ENCODE measurements at regions not wholly inside any gene's neighbourhood (a gene's known extent, or its start where the extent isn't known, plus 50 kb on each side); places are given as distances from the start of the nearest gene placed in this dataset.
A peak's percentile ranks its signal among the peaks of the same experiment; 100 is the strongest.

- H3K4me3 ChIP-seq, result no peak overlapping the region
- no peak overlapping the region for H3K27ac ChIP-seq
These were observed 156.3 kb downstream of the GASK1B start for GRCh38 chr4:158016511-158016910.

- Histone ChIP-seq H3K27ac (no peak overlapping the region), H3K4me3 (no peak overlapping the region)
These were observed 157.6 kb downstream of the GASK1B start for GRCh38 chr4:158015241-158015640.

GRCh38 chr4:158013858-158014257 is 159.0 kb downstream of the GASK1B start:
- no peak overlapping the region for H3K4me3 ChIP-seq
- no peak overlapping the region for H3K27ac ChIP-seq

GRCh38 chr4:158010361-158010760 is 162.5 kb downstream of the GASK1B start:
- no peak overlapping the region for H3K4me3 ChIP-seq
- no peak overlapping the region for H3K27ac ChIP-seq

GRCh38 chr4:158008551-158009218 is 164.1 kb downstream of the GASK1B start:
- H3K4me3 ChIP-seq, result no peak overlapping the region
- H3K27ac ChIP-seq, result peak overlapping the region in 1 of 21 experiments; percentile 27

- peak overlapping the region in 6 of 21 experiments; percentile 22 to 63 (median 31) for H3K27ac ChIP-seq
- H3K4me3 ChIP-seq, result no peak overlapping the region
These were observed 165.3 kb downstream of the GASK1B start for GRCh38 chr4:158007566-158007965.

- H3K27ac ChIP-seq, result peak overlapping the region in 5 of 21 experiments; percentile 23 to 69 (median 63)
- no peak overlapping the region for H3K4me3 ChIP-seq
These were observed 165.8 kb downstream of the GASK1B start for GRCh38 chr4:158006990-158007389.

- no peak overlapping the region for H3K27ac ChIP-seq
- H3K4me3 ChIP-seq, result no peak overlapping the region
These were observed 167.8 kb downstream of the GASK1B start for GRCh38 chr4:158005021-158005420.

GRCh38 chr4:158004101-158004500 is 168.7 kb downstream of the GASK1B start:
- Histone ChIP-seq H3K27ac (no peak overlapping the region), H3K4me3 (no peak overlapping the region)

- H3K4me3 ChIP-seq, result no peak overlapping the region
- no peak overlapping the region for H3K27ac ChIP-seq
These were observed 169.6 kb downstream of the GASK1B start for GRCh38 chr4:158003212-158003611.

- no peak overlapping the region for H3K4me3 ChIP-seq
- peak overlapping the region in 1 of 21 experiments; percentile 34 for H3K27ac ChIP-seq
These were observed 170.7 kb downstream of the GASK1B start for GRCh38 chr4:158002173-158002572.

GRCh38 chr4:158001756-158002155 is 171.1 kb downstream of the GASK1B start:
- peak overlapping the region in 1 of 21 experiments; percentile 34 for H3K27ac ChIP-seq
- H3K4me3 ChIP-seq, result no peak overlapping the region

- H3K4me3 ChIP-seq, result no peak overlapping the region
- no peak overlapping the region for H3K27ac ChIP-seq
These were observed 173.1 kb downstream of the GASK1B start for GRCh38 chr4:157999723-158000122.

GRCh38 chr4:157997296-157997695 is 175.5 kb downstream of the GASK1B start:
- H3K27ac ChIP-seq, result no peak overlapping the region
- H3K4me3 ChIP-seq, result no peak overlapping the region

GRCh38 chr4:157996061-157997028 is 176.5 kb downstream of the GASK1B start:
- H3K4me3 ChIP-seq, result no peak overlapping the region

GRCh38 chr4:157994863-157995262 is 178.0 kb downstream of the GASK1B start:
- no peak overlapping the region for H3K4me3 ChIP-seq
- H3K27ac ChIP-seq, result peak overlapping the region in 10 of 21 experiments; percentile 5 to 54 (median 22)

More at GRCh38 chr4:157996061-157997028, 176.5 kb downstream of the GASK1B start:
- H3K27ac ChIP-seq, result peak overlapping the region in 5 of 21 experiments; percentile 2 to 45 (median 12)

- peak overlapping the region in 9 of 21 experiments; percentile 2 to 77 (median 53) for H3K27ac ChIP-seq
These were observed 179.6 kb downstream of the GASK1B start for GRCh38 chr4:157992948-157993839.

GRCh38 chr4:157992038-157992705 is 180.7 kb downstream of the GASK1B start:
- Histone ChIP-seq H3K4me3 (peak overlapping the region in 2 of 7 experiments; percentile 20), H3K27ac (peak overlapping the region in 17 of 21 experiments; percentile 31 to 82 (median 52))

More at GRCh38 chr4:157992948-157993839, 179.6 kb downstream of the GASK1B start:
- no peak overlapping the region for H3K4me3 ChIP-seq

- Histone ChIP-seq H3K27ac (no peak overlapping the region), H3K4me3 (no peak overlapping the region)
These were observed 184.2 kb downstream of the GASK1B start for GRCh38 chr4:157988641-157989040.

Data from skin epidermis (tissue), 12 donors.